H1 (cell line): ENCODE measurements at regions not wholly inside any gene's neighbourhood (a gene's known extent, or its start where the extent isn't known, plus 50 kb on each side); places are given as distances from the start of the nearest gene placed in this dataset.

Experiments
- CTCF ChIA-PET: fragments of 300-600 bp; sonication (Branson Sonifier 250); formaldehyde crosslinking; loops from one replicate; lab custom pipeline; 2021; ENCODE audit not compliant: partially characterized antibody; lab: Charles Lee
- POLR2A ChIA-PET: fragments of 300-600 bp; sonication (Branson Sonifier 250); formaldehyde crosslinking; loops from one replicate; lab custom pipeline; 2021; ENCODE audit warnings: inconsistent platforms; ENCODE audit not compliant: partially characterized antibody; lab: Charles Lee
- DNase-seq, 2 experiments: peaks; one replicate each; pipeline versions ENCODE4 v3.0.0 to v3.0.0-alpha.2; 2010 to 2022; ENCODE audit warnings: low spot score in 2 of 2, low read depth in 1 of 2, mixed read lengths in 1 of 2
- FAIRE-seq: peaks from 2 replicates; lab custom pipeline; 2011; peaks lifted over from hg19 to GRCh38; lab: Jason Lieb, UNC
- H2AFZ ChIP-seq: 2 replicates; pipeline ENCODE4 v1.8.1; 2012; ENCODE audit warnings: low read length, inconsistent platforms
- H2AK5ac ChIP-seq: 2 replicates; pipeline ENCODE4 v1.6.1; 2013; ENCODE audit warnings: low read depth, low read length
- H2BK120ac ChIP-seq: replicated peaks from 2 replicates; pipeline ENCODE3; 2013; ENCODE audit warnings: low read depth, low read length, inconsistent platforms
- H2BK12ac ChIP-seq: 2 replicates; pipeline ENCODE4 v1.6.1; 2013; ENCODE audit warnings: low read depth, low read length
- H2BK15ac ChIP-seq: 2 replicates; pipeline ENCODE4 v1.6.1; 2013; ENCODE audit warnings: low read length
- H2BK20ac ChIP-seq: 2 replicates; pipeline ENCODE4 v1.6.1; 2013; ENCODE audit warnings: low read length
- H2BK5ac ChIP-seq: 2 replicates; pipeline ENCODE4 v1.6.1; 2013; ENCODE audit warnings: low read depth, low read length
- H3K14ac ChIP-seq: 2 replicates; pipeline ENCODE4 v1.6.1; 2013; ENCODE audit warnings: inconsistent platforms; ENCODE audit not compliant: insufficient read length
- H3K18ac ChIP-seq: 2 replicates; pipeline ENCODE4 v1.6.1; 2013; ENCODE audit warnings: low read length; ENCODE audit errors: extremely low read depth
- H3K23ac ChIP-seq: 2 replicates; pipeline ENCODE4 v1.6.1; 2013; ENCODE audit warnings: inconsistent platforms; ENCODE audit not compliant: insufficient read length
- H3K23me2 ChIP-seq: 2 replicates; pipeline ENCODE4 v1.6.1; 2013; ENCODE audit warnings: low read depth, low read length
- H3K27ac ChIP-seq: 2 replicates; pipeline ENCODE4 v1.6.1; 2011; ENCODE audit warnings: low read depth, low read length, inconsistent platforms
- H3K27me3 ChIP-seq, 4 experiments: replicated peaks in 1 of 4; 1 replicate in 1 of 4; 2 replicates in 3 of 4; pipeline versions ENCODE4 v1.6.1 to v1.8.1; 2011 to 2013; ENCODE audit warnings: low read length in 3 of 4, mild to moderate bottlenecking in 3 of 4, inconsistent platforms in 2 of 4, mixed read lengths in 2 of 4, moderate library complexity in 1 of 4; ENCODE audit not compliant: control insufficient read depth in 3 of 4, insufficient read depth in 3 of 4; ENCODE audit errors: extremely low read depth in 1 of 4
- H3K36me3 ChIP-seq, 4 experiments: 2 replicates each; pipeline versions ENCODE4 v1.6.1 to v1.8.1; 2011 to 2013; ENCODE audit warnings: mild to moderate bottlenecking in 4 of 4, low read length in 3 of 4, moderate library complexity in 2 of 4, control low read depth in 1 of 4, inconsistent platforms in 1 of 4; ENCODE audit not compliant: insufficient read depth in 4 of 4, control insufficient read depth in 2 of 4
- H3K4ac ChIP-seq: replicated peaks from 2 replicates; pipeline ENCODE3; 2013; ENCODE audit warnings: low read length, low read depth, mixed read lengths, inconsistent platforms; ENCODE audit not compliant: insufficient read length
- H3K4me1 ChIP-seq, 4 experiments: replicated peaks in 1 of 4; 1 replicate in 1 of 4; 2 replicates in 3 of 4; pipeline versions ENCODE4 v1.6.1 to v1.8.1; 2011 to 2013; ENCODE audit warnings: low read length in 3 of 4, inconsistent platforms in 2 of 4, mixed read lengths in 1 of 4; ENCODE audit not compliant: insufficient read depth in 4 of 4, control insufficient read depth in 3 of 4
- H3K4me2 ChIP-seq, 2 experiments: 2 replicates each; pipeline versions ENCODE4 v1.6.1 to v1.8.1; 2011 to 2013; ENCODE audit warnings: low read depth in 2 of 2, low read length in 2 of 2, control low read depth in 1 of 2, inconsistent platforms in 1 of 2, mild to moderate bottlenecking in 1 of 2; ENCODE audit not compliant: insufficient read depth in 1 of 2
- H3K4me3 ChIP-seq, 4 experiments: fragments of 200-600, 300-600 bp in 1 of 4; sonication (generic), shearing (Covaris generic), sonication (Bioruptor Twin) in 1 of 4; 2 replicates each; pipeline versions ENCODE4 v1.5.1 to v1.8.1; 2011 to 2016; ENCODE audit warnings: low read length in 4 of 4, low read depth in 3 of 4, control low read depth in 2 of 4, inconsistent platforms in 2 of 4, mild to moderate bottlenecking in 2 of 4, mixed read lengths in 1 of 4, moderate library complexity in 1 of 4; ENCODE audit not compliant: insufficient read depth in 2 of 4; ENCODE audit errors: extremely low read depth in 1 of 4
- H3K56ac ChIP-seq: replicated peaks from 2 replicates; pipeline ENCODE3; 2013; ENCODE audit warnings: low read depth, mild to moderate bottlenecking, mixed read lengths, low read length, inconsistent platforms; ENCODE audit not compliant: insufficient read length
- H3K79me1 ChIP-seq: 2 replicates; pipeline ENCODE4 v1.6.1; 2013; ENCODE audit warnings: low read depth, low read length, control low read depth
- H3K79me2 ChIP-seq, 2 experiments: 2 replicates each; pipeline versions ENCODE4 v1.6.1 to v1.8.1; 2012 to 2013; ENCODE audit warnings: low read length in 2 of 2, mild to moderate bottlenecking in 2 of 2, inconsistent platforms in 1 of 2; ENCODE audit not compliant: insufficient read depth in 2 of 2, control insufficient read depth in 1 of 2
- H3K9ac ChIP-seq, 4 experiments: replicated peaks in 1 of 4; 1 replicate in 1 of 4; 2 replicates in 3 of 4; pipeline versions ENCODE4 v1.6.1 to v1.8.1; 2011 to 2013; ENCODE audit warnings: low read depth in 3 of 4, low read length in 3 of 4, control low read depth in 2 of 4, mild to moderate bottlenecking in 2 of 4, moderate library complexity in 2 of 4, inconsistent platforms in 1 of 4; ENCODE audit errors: extremely low read depth in 1 of 4
- H3K9me3 ChIP-seq, 2 experiments: 2 replicates each; pipeline versions ENCODE4 v1.6.1 to v1.8.1; 2012 to 2013; ENCODE audit warnings: mild to moderate bottlenecking in 2 of 2, moderate library complexity in 2 of 2, control low read depth in 1 of 2, inconsistent platforms in 1 of 2, low read depth in 1 of 2, low read length in 1 of 2, mixed read lengths in 1 of 2; ENCODE audit not compliant: insufficient read depth in 2 of 2
- H4K20me1 ChIP-seq, 2 experiments: replicated peaks in 1 of 2; 2 replicates each; pipeline versions ENCODE3 to v1.8.1; 2011 to 2013; ENCODE audit warnings: inconsistent platforms in 2 of 2, low read length in 2 of 2, mild to moderate bottlenecking in 1 of 2; ENCODE audit not compliant: insufficient read depth in 2 of 2, control insufficient read depth in 1 of 2
- H4K5ac ChIP-seq: 2 replicates; pipeline ENCODE4 v1.6.1; 2013; ENCODE audit warnings: low read length, low read depth, mixed read lengths, inconsistent platforms; ENCODE audit not compliant: insufficient read length
- H4K8ac ChIP-seq: 2 replicates; pipeline ENCODE4 v1.8.0; 2013; ENCODE audit warnings: mild to moderate bottlenecking, moderate library complexity, low read length, inconsistent platforms; ENCODE audit not compliant: insufficient read depth; ENCODE audit errors: extremely low read depth
- H4K91ac ChIP-seq: replicated peaks from 2 replicates; pipeline ENCODE3; 2013; ENCODE audit warnings: low read length, mixed read lengths, inconsistent platforms; ENCODE audit not compliant: insufficient read length
- BACH1 ChIP-seq: IDR thresholded peaks from 2 replicates; pipeline ENCODE4 v1.6.1; 2012; ENCODE audit warnings: low read length, improper control_type of control experiment
- BCL11A ChIP-seq, 2 experiments: IDR thresholded peaks; one replicate each; pipeline ENCODE4 v1.6.1; 2011; ENCODE audit warnings: low read depth in 2 of 2, low read length in 2 of 2, mild to moderate bottlenecking in 2 of 2
- CHD2 ChIP-seq: IDR thresholded peaks from 2 replicates; pipeline ENCODE4 v1.6.1; 2012; ENCODE audit warnings: low read length, improper control_type of control experiment
- HDAC2 ChIP-seq, 2 experiments: fragments of 300-600 bp in 1 of 2; sonication (generic) in 1 of 2; IDR thresholded peaks; 2 replicates each; pipeline ENCODE4 v1.6.1; 2011 to 2012; ENCODE audit warnings: low read depth in 2 of 2, low read length in 2 of 2, mild to moderate bottlenecking in 2 of 2, moderate library complexity in 2 of 2, borderline replicate concordance in 1 of 2, inconsistent platforms in 1 of 2
- JUND ChIP-seq: IDR thresholded peaks from 2 replicates; pipeline ENCODE4 v1.6.1; 2011; ENCODE audit warnings: mild to moderate bottlenecking, improper control_type of control experiment, low read length
- MAFK ChIP-seq: IDR thresholded peaks from 2 replicates; pipeline ENCODE4 v1.6.1; 2012; ENCODE audit warnings: low read depth, mild to moderate bottlenecking, improper control_type of control experiment, low read length
- POLR2A ChIP-seq, 2 experiments: IDR thresholded peaks; 1 replicate in 1 of 2; 2 replicates in 1 of 2; pipeline ENCODE4 v1.6.1; 2011; ENCODE audit warnings: low read depth in 2 of 2, low read length in 2 of 2, mild to moderate bottlenecking in 2 of 2; ENCODE audit errors: control extremely low read depth in 1 of 2
- POLR2AphosphoS5 ChIP-seq: IDR thresholded peaks from 2 replicates; pipeline ENCODE4 v1.6.1; 2011; ENCODE audit warnings: low read depth, low read length
- SAP30 ChIP-seq: fragments of 300-600 bp; sonication (generic); IDR thresholded peaks from 2 replicates; pipeline ENCODE4 v1.7.1; 2012; ENCODE audit warnings: low read length, moderate library complexity, mild to moderate bottlenecking, inconsistent platforms; ENCODE audit not compliant: insufficient read depth, insufficient replicate concordance
- SIN3A ChIP-seq, 2 experiments: IDR thresholded peaks in 1 of 2; conservative IDR thresholded peaks in 1 of 2; 2 replicates each; pipeline ENCODE4 v1.6.1; 2011 to 2012; ENCODE audit warnings: low read length in 2 of 2, improper control_type of control experiment in 1 of 2, low read depth in 1 of 2, mild to moderate bottlenecking in 1 of 2
- TAF1 ChIP-seq: IDR thresholded peaks from 2 replicates; pipeline ENCODE4 v1.6.1; 2011; ENCODE audit warnings: mild to moderate bottlenecking, low read depth, low read length
- TCF12 ChIP-seq: IDR thresholded peaks from 2 replicates; pipeline ENCODE4 v1.6.1; 2011; ENCODE audit warnings: low read depth, mild to moderate bottlenecking, low read length
- TEAD4 ChIP-seq: IDR thresholded peaks from 2 replicates; pipeline ENCODE4 v1.6.1; 2012; ENCODE audit warnings: low read depth, low read length, inconsistent platforms, mixed read lengths
- USF2 ChIP-seq: IDR thresholded peaks from 2 replicates; pipeline ENCODE4 v1.6.1; 2011; ENCODE audit warnings: low read length, improper control_type of control experiment
- WGBS, 2 experiments: shearing (Covaris generic) in 1 of 2; methylation state at CpG; one replicate each; pipeline versions ENCODE4 v1.1.6 to v1.1.7; 2013 to 2015; ENCODE audit warnings: low lambda C conversion rate in 2 of 2, mixed read lengths in 2 of 2, inconsistent platforms in 1 of 2, low coverage in 1 of 2, missing lambda C conversion rate in 1 of 2; ENCODE audit not compliant: insufficient replicate concordance in 2 of 2, insufficient coverage in 1 of 2, insufficient read length in 1 of 2; ENCODE audit errors: extremely low coverage in 1 of 2, missing lambda C conversion rate in 1 of 2; 5-methylcytosine and 5-hydroxymethylcytosine counted together

GRCh38 chr13:111479412-111479811 is 159.0 kb downstream of the TEX29 start:
- no peak for FAIRE-seq
- CTCF ChIA-PET = interaction anchor here (0.6 to 1.3 kb wide), 3 partner anchors 26 to 1107 kb away, joined by 3 to 5 read pairs (median 3); no protein-coding TSS in a partner anchor

More at GRCh38 chr13:111479412-111479811, 159.0 kb downstream of the TEX29 start:
- Histone ChIP-seq H3K9ac (no peak overlapping the region), H3K18ac (no peak overlapping the region), H2BK120ac (no peak overlapping the region), H3K9me3 (no peaks in the 10 kb centered on the region; a peak in 1 of 4 replicates), H3K27ac (no peak overlapping the region), H2AFZ (no peak overlapping the region), H3K4me1 (no peaks in the 10 kb centered on the region), H4K5ac (no peak overlapping the region), H3K4me3 (no peak overlapping the region), H3K79me1 (no peaks in the 10 kb centered on the region; the same call in 1 of the 2 replicates)
- TF ChIP-seq TAF1 = no peak
- TF ChIP-seq POLR2AphosphoS5 = no peak
- TF ChIP-seq SIN3A (conservative IDR thresholded peaks at IDR 0.05 in 1 of 2, IDR thresholded peaks at IDR 0.05 in 1 of 2; ENCODE audit: low read depth in 1 of 2, low read length in 2 of 2) = no peak
- TF ChIP-seq MAFK = no peak
- no peak for TF ChIP-seq TEAD4
- no peak for TF ChIP-seq USF2
- no peak for TF ChIP-seq BCL11A (IDR thresholded peaks at IDR 0.05; ENCODE audit: low read depth in 2 of 2, low read length in 2 of 2)
- no peak for TF ChIP-seq POLR2A (IDR thresholded peaks at IDR 0.05; ENCODE audit: control extremely low read depth in 1 of 2, low read depth in 2 of 2, low read length in 2 of 2)
- TF ChIP-seq HDAC2 (IDR thresholded peaks at IDR 0.05; ENCODE audit: borderline replicate concordance in 1 of 2, low read depth in 2 of 2, low read length in 2 of 2) = no peak
- TF ChIP-seq TCF12 = no peak
- no peak for TF ChIP-seq SAP30
- no peak for TF ChIP-seq BACH1
- no peak for TF ChIP-seq JUND
- no peak for TF ChIP-seq CHD2
- TF ChIP-seq, all 59 proteins: peak for 0
- POLR2A ChIA-PET = no interaction called here
- Histone ChIP-seq H2BK15ac (no peak overlapping the region), H3K79me2 (no peaks in the 10 kb centered on the region), H3K27me3 (no peaks in the 10 kb centered on the region), H4K91ac (no peak overlapping the region), H3K4me2 (no peak overlapping the region), H2BK5ac (no peak overlapping the region), H2BK12ac (no peak overlapping the region), H3K23ac (no peak overlapping the region), H3K4ac (no peak overlapping the region), H3K36me3 (no peaks in the 10 kb centered on the region), H3K14ac (no peak overlapping the region), H3K56ac (no peak overlapping the region), H2AK5ac (no peak overlapping the region), H4K20me1 (no peaks in the 10 kb centered on the region), H2BK20ac (no peak overlapping the region), H4K8ac (peak overlapping the region; percentile 62; the same call in 1 of the 2 replicates), H3K23me2 (no peaks in the 10 kb centered on the region; the same call in 1 of the 2 replicates)
- peak in 1 of 2 experiments; percentile 17 for DNase-seq
- WGBS, 2 experiments = 94% methylated on average over 13 of the region's 14 CpGs; no CpG with 5 or more reads in 1 of the 2 experiments
